ENCODE measurements at regions not wholly inside any gene's neighbourhood (a gene's known extent, or its start where the extent isn't known, plus 50 kb on each side); places are given as distances from the start of the nearest gene placed in this dataset.

DNA sequence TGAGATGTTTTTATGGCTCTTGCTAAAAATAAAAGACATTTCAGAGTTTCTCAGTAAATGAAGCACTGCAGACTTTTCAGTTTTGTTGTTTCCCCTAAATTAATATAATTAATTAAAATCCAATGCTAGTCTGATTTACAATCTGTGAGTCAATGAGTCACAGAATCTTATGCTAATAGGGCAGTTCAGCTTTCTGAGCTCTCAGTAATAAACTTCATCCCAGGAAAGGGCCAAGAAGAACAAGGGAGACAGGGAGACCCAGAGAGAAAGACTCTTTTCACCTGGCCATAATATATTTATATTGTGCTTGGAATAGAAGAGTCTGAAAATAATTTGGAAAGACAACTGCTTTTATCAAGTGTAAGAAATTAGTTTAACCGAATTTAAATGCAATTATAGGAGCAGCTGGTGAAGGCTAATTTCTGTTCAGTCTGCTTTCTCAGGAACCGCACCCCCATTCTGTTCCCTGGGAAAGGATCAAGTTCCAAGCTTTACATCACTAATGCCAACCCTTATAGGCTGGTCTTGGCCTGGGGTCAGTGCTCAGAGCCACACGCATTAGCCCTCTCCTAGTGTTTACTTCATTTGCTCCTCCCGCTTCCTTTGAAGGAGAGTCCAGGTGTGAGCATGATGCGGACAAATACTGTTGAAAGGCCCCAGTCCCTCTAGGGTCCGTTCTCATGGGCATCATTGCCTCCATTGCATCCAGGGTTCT lies 145.6 kb downstream of the ZBTB18 start:
- DNase-seq (ENCODE audit: low read depth), result no peak

DNA sequence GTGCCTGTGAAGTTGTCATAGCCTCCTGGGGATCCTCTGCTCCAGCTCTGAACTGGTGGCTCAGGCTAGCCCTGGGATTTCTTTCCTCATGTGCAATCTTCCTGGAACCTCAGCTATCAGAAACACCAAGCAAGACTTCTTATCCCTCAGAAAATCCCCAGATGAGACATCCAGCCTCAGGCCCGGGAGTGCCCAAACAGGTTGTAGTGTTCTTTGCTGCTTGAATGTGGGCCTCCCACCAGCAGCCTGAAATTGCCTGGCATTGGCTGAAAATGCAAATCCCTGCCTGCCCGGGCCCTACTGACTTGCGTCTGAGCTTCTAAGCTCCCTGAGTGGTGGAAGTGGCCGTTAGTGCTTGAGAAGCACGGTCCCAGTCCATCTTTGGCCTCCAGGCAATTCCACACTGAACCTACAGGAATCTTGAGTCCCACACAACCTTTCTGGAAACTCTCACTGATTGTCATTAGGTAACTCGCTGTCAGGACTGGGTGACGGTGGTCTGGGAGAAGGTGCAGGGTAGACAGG lies 146.8 kb downstream of the ZBTB18 start:
- DNase-seq (ENCODE audit: low read depth), result peak; percentile 24

DNA sequence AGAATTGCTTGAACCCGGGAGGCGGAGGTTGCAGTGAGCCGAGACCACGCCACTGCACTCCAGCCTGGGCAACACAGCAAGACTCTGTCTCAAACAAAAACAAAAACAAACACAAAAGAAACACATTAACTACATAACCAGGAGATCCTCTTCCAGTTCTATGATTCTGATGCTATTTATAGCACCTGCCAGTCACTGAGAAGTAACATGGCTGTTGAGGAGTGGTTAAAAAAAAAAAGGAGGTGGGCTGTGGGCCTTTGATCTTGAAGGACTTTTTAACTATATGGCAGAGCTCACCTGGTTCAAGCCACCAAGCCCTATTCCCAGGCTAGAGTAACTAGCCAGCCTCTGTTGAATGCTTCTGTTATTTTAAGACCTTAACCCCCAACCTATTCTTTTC lies 148.8 kb downstream of the ZBTB18 start:
- DNase-seq (ENCODE audit: low read depth), result no peak

DNA sequence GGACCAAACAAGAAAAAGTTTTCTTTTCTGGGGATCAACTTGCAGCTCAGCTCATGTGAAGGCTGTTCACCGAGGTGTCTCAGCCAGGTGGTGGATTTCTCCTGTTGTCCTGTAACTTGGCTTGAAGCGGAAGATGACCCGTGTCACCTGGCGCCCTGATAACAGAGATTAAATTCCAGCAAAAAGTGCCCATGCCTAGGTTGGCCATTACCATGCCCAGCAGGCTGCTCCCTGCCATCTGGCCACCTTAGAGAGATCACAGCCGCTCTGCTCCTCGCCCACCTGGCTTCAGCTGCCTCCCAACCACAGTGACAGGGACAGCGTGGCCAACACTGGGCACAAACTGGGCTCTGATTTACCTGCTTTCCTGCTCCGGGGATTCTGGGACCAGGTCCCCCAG lies 149.5 kb downstream of the ZBTB18 start:
- DNase-seq (ENCODE audit: low read depth), result no peak

DNA sequence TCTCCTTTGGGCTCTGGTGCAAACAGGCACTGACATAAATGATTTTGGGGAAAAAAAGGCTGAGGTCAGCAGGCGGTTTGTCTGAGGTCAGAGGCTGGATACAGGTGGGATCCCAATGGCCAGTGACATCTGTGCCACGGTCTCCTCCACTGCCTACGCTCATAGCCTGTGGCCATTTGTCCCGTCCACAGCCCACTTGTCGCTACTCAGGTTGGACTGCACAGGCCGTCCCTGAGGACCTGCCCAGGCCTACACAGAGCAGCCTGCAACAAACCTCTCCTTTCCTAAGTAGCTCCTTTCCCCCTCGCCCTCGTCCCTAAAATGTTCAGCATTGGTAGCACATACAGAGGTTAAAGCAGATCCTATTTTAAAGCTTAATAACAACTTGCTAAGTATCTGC lies 150.7 kb downstream of the ZBTB18 start:
- DNase-seq (ENCODE audit: low read depth), result no peak

DNA sequence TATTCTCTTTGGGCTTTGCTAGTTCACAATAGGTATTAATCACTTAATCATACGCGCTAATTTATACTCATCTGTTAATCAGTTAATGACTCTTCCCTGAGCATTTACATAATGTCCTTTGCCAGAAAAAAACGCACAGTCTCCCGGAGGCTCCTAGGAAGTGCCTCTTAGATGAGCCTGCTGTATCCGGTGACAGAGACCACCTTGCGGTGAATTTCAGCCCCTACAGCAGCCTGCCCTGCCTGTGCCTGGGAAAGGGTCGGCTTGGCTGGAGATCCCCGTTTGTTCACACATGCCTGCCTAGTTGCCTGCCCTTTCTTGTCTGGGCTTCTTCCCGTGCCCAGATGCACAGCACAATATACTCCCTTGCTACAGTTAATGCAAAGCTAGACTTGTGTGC lies 152.9 kb downstream of the ZBTB18 start:
- no peak for DNase-seq (ENCODE audit: low read depth)

DNA sequence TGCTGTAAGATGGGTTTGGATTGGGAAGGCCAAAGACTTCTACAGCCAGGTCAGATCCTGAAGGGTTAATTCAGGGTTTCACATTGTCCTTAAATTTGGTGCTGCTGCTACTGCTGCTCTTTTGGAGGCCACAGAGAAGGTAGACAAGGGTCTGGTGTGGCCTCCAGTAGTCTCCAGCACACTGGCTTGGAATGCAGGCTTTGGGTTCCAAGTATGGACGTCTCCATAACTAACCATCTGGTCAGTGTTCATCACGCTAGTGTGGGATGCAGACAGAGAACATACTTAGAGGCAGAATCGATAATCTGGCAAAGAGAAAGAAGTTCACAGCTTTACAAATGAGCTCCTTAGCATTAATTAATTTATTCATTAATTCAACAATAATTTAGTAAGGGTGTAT lies 154.1 kb downstream of the ZBTB18 start:
- DNase-seq (ENCODE audit: low read depth), result no peak

DNA sequence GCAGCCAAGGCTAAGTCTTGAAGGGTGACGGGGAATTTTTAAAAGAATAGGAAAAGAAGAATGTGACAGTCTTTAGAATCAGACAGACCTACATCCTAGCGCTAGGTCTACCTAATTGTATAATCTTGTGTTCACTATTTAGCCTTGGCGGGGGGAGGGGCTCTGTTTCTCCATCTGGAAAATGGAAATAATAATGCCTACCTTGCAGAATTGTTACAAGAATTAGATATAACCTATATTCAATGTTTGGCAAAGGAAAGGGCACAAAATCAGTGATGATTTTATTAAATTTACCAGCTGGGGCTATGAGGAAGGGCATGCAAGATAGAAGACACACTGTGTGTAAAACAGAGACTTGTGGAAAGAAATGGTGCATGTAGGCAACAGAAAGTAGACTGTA lies 154.8 kb downstream of the ZBTB18 start:
- no peak for DNase-seq (ENCODE audit: low read depth)

DNA sequence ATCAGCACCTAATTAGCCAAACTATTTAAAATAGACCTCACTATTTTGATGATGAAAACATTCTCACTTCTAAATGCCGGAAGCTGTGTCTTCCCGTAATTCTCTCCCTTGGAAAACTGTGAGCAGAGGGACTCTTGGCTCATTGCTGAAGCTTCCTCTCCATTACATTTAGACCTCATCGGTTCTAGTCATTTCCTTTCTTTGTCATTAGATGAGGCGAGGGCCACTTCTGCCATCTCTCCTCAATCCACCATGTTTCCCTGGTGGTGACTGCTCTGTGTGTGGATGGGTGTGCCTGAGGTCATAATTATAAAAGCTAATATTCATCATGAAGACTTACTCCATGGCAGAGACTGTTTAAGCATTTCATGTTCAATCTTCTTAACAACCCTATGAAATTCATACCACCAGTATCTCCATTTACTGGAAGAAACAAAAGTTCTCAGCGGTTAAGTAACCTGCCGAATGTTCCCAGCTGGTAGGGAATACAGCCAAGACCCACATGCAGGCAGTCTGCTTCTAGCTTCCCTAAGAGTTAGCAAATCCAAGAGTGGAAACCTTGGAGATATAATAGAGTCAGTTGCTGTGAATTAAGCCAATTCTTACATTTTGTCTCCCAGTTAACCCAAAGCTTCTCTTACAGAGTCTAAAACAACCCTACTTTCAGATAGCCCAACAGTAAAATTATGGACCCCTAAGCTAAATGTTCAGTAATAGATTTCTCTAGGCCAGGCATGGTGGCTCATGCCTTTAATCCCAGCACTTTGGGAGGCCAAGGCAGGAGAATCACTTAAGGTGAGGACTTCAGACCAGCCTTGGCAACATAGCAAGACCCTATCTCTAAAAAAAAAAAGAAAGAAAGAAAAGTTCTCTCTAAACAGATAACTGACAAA lies 156.2 kb downstream of the ZBTB18 start:
- peak; percentile 21 for DNase-seq (ENCODE audit: low read depth)

DNA sequence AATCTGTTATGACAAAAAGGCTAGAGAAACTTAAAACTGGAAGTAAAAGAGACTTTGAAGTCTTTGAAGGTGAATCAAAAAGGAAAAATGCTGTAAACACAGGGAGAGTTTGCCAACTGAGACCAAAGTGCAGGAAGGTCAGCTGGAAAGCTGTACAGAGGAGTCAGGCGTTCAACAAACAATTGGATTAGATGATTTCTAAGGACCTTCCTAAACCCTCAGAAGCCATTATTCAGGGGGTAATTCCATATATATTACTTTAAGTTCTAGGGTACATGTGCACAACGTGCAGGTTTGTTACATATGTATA lies 156.8 kb downstream of the ZBTB18 start:
- peak; percentile 60 for DNase-seq (ENCODE audit: low read depth)

DNA sequence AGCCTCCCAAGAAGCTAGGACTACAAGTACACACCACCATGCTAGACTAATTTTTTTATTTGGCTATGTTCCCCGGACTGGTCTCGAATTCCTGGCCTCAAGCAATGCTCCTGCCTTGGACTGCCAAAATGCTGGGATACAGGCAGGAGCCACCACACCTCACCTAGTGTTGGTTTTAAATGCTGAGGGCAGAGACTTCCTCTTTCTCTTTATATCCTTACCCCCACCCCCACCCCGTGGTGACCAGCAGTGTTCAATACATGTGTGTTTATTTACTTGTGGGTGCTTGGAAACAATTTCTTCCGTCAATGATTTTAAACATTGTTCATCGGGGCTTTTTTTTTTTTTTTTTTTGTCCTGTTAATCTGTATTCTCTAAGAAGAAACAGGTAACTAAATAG lies 158.9 kb downstream of the ZBTB18 start:
- no peak for DNase-seq (ENCODE audit: low read depth)

DNA sequence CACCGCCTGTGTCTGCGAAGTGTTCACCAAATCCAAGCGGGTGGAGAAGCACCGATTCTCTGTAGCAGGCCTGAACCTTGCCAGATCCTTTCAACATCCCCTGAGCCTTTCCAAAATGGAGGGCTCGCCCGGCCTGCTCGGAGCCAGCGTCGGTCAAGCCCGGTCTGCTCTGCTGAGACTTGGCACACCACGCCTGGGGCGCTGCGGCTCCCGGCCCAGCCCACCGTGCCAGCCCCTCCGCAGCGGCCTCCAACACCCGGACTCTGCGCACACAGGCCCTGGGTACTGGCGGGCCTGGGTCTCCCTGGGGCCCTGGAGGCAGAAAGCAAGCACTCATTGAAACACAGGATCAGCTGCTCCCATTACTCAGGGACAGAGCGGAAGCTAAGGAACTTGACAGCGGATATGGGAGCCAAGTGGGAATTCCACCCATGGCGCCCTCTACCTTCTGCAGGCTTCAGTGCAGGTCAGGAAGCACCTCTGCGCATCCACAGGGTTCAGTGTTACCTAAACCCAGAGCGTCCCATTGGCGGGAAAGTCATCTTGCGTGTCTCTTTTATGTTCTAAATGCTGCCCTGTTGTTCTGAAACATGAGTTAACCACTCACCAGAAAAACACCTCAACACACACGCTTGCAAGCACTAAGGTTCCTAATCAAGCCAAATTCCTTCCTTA lies 159.9 kb downstream of the ZBTB18 start:
- DNase-seq (ENCODE audit: low read depth), result no peak

DNA sequence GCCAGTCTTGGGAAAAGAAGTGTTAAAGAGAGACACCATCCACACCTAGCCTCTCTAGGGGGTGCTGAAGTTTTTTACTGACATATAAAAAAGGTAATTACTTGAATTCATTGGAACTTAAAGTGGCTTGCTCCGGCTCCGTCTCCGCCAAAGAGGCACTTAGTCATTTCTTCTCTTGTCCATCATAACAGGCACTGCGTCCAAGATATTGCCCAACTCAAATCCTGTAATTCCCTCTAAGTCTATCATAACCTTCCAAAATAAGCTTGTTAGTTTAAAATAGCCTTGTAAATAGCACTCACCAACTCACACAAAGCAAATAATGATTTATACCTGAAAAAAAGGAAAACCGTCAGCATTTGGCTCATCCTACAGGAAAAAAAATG lies 160.5 kb downstream of the ZBTB18 start:
- DNase-seq (ENCODE audit: low read depth), result peak; percentile 84

DNA sequence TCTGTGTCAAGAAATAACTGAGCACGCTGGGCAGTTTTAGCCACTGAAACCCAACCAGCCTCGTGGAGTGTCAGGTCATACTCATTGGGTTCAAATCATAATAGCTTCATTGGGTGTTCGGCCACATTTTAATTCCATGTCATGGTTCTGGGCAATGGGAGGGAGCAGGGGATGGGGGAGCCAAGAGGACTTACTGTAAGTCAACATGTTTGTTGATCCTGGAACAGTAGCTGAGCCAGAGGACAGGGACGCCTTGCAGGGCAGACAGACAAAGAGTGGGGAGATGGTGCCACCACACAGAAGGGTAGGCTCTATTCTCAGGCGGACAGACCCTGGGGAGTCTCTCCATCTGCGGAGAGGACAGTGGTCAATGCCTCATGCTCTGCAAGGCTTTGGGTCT lies 161.1 kb downstream of the ZBTB18 start:
- DNase-seq (ENCODE audit: low read depth), result no peak

DNA sequence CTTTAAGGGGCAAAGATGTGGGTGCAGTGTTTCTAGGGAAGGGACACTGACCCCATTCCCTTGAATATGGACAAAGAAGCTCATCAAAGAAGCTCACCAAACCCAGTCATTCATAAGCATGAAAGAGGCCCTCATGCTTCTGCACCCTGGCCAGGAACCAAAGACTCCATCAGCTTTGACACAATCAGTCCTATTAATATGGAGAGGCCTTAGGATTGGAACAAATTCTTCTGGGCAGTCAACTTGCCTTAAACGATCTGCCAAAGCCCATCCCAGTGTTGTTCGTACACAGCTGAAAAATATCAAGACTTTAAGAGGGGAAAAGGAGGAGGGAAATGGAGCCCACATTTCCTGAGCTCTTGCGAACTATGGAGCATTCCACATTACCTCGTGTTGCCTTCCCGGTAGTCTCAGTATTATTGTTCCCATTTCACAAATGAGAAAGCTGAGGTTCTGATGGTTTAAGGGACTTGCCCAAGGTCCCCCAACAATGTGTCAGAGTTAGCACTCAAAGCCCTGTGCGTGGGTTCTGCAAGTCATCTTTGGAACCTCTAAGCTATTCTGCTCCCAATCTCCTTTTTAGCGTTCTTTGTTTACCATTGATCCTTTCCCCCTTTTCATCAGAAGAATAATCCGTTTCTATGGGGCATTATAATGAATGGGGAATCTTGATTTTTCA lies 161.9 kb downstream of the ZBTB18 start:
- no peak for DNase-seq (ENCODE audit: low read depth)

DNA sequence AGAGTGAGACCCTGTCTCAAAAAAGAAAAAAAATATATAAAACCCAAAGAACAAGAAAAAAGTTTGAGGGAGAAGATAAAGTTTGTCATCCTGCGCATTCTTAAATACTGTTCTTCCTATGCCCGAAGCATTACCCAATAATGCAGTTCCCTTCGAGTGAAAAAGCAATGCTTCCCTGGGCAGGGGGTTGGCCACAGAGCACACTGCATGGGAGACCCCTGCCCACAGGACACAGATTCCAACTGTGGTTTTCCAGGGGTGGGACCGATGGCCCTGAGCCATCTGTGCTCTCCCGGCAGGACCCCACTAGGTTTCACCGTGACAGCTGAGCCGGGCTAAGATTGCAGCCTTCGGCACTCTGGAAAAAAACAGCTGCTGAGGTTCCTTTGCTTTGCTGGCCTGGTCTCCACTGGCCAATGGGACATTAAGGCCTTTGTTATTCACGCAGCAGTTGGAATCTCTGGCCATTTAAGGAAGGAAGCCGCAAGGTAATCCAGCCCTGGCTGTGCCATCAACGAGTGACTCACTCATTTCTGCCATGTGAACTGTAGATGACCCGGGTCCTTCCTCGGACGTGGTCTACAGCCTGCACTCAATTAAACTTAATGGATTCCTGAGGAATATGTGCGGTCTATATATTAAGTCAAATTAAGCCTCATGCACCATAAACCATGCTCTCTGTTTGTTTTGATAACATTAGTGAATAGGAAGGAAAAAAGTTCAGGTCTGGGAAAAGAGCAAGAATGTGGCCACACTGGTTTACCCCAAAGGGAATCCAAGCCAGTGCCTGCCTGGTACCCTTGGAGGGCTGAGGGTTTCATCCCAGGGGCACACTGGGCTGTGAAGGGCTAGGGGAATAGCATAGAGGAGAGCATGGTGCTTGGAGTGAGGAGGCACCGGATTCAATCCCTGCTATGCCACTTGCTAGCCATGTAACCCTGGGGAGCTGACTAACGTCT lies 163.2 kb downstream of the ZBTB18 start:
- peak; percentile 98 for DNase-seq (ENCODE audit: low read depth)

DNA sequence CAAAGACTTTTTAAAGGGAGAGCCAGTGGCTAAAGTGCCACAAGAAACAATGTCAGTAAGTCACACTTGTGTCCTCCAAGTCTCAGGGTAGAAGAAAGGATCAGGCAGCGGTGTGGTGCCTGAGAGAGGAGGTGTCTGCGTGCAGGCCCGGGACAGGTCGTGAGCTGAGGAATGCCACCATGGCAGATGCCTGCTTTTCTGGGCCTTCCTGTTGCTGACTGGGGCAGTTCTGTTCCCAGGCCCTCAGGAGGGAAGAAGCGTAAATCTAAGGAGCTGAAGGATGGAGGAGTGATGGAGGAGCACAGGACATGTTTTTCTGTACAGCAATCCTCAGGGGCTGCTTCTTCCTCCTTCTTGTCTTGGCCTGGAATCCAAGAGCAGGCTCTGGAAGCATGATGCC lies 165.8 kb downstream of the ZBTB18 start:
- DNase-seq (ENCODE audit: low read depth), result no peak

DNA sequence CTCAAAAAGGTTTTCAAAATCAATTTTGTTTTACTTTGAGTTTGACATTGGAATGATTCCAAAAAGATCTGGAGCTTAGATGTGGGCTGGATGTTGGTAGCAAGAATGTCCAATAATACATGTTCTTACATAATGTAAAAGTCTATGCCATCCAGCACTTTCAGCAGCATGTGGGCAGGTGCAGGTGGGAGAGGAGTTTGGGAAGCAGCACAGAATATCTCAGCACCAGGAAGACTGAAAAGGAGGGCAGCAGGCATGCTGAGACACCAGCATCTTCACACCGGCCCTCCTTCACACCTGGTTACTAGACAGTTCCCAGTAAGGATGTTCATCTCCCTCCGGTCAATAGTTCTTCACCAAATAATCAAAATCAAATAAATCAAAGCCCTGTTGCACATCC lies 166.6 kb downstream of the ZBTB18 start:
- no peak for DNase-seq (ENCODE audit: low read depth)

DNA sequence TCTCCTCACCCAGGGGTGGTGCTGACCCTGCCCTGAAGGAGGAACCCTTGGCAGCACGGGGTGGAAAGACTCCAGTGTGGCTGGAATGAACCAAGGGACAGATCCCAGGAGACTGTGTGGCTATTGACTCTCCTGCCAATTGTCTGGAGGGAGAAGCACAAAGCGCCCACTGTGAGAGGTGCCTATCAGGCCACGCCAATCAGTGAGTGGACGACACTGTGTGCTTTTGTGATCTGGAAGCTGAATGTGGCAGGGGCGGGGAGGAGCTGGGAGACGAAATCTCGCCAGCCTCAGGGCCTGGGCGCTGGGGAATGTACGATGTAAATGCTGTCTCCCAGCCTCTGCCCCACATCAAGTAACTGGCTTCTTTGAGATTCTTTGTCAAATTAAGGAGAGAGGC lies 167.1 kb downstream of the ZBTB18 start:
- no peak for DNase-seq (ENCODE audit: low read depth)

DNA sequence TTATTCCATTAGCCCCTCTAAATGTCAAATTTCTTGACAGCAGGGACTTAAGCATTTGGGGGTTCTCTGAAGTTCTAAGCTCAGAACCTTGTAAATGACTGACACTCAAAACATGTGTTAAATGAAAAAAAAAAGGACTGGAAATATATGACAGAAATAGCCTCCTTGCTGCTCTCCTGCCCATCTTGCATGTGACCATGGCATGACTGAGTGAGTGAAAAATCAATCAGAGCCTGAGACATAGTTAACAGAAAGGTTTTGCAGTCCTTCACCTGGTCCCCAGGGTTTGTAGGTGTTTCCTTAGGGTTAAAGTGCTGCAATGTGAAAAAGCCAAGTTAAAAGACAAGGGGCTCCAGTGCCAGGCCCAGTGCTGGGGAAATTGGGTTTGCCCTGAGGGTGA lies 168.1 kb downstream of the ZBTB18 start:
- no peak for DNase-seq (ENCODE audit: low read depth)

DNA sequence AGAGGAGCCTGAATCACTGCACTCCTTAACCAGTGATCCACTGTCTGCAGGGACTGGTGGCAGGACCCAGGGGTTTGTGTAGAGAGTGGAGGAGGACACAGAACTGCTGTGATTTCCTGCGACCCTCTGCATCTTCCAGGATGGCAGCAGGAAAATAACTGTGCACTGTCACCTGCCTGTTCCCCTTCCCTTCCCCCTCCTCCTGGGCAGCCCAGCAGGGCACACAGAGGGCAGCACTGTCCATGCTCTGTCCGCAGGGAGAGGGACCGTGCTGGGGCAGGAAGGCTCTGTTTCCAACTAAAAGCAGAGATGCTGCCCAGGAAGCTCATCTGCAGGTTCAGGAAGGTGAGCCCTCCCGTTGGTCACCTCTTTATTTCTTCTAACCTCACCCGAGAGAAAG lies 168.7 kb downstream of the ZBTB18 start:
- DNase-seq (ENCODE audit: low read depth), result no peak

Data from amniotic epithelial cell (primary cell).